ENCODE measurements at regions not wholly inside any gene's neighbourhood (a gene's known extent, or its start where the extent isn't known, plus 50 kb on each side); places are given as distances from the start of the nearest gene placed in this dataset.

DNA sequence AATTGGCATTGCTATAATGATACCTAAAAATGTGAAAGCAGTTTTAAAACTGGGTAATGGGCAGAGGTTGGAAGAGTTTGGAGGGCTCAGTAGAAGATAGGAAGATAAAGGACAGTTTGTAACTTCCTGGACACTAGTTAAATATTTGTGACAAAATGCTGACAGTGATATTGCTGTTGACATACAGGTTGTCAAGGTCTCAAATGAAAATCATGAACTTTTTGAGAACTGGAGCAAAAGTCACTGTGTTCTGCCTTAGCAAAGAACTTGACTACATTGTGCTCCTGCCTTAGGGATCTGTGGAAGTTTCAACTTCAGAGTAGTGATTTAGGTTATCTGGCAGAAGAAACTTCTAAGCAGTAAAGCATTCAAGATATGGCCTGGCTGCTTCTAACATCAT is 113.7 kb upstream of the CD96 start:
- no peaks in the 10 kb centered on the region for H3K79me2 ChIP-seq (ENCODE audit: insufficient read depth, low read length)
- H3K27me3 ChIP-seq (ENCODE audit: insufficient read depth, low read length) = no peaks in the 10 kb centered on the region
- no peak overlapping the region for H3K9ac ChIP-seq (ENCODE audit: low read length)
- H4K20me1 ChIP-seq (ENCODE audit: insufficient read depth, low read length) = no peaks in the 10 kb centered on the region
- H3K9me2 ChIP-seq (ENCODE audit: low read depth, low read length) = no peaks in the 10 kb centered on the region
- H3F3A ChIP-seq (ENCODE audit: insufficient read depth, low read length) = no peaks in the 10 kb centered on the region
- no peak overlapping the region for H3K4me3 ChIP-seq (ENCODE audit: low read depth, low read length, poor library complexity, severe bottlenecking)
- H3K4me1 ChIP-seq (ENCODE audit: insufficient read depth, low read length, severe bottlenecking) = no peaks in the 10 kb centered on the region
- no peak overlapping the region for H2AFZ ChIP-seq (ENCODE audit: low read length)
- H3K4me2 ChIP-seq (ENCODE audit: low read length) = no peak overlapping the region
- no peak for TF ChIP-seq EZH2 (IDR thresholded peaks at IDR 0.05; ENCODE audit: borderline replicate concordance, low read length)
- TF ChIP-seq, protein P1, sequence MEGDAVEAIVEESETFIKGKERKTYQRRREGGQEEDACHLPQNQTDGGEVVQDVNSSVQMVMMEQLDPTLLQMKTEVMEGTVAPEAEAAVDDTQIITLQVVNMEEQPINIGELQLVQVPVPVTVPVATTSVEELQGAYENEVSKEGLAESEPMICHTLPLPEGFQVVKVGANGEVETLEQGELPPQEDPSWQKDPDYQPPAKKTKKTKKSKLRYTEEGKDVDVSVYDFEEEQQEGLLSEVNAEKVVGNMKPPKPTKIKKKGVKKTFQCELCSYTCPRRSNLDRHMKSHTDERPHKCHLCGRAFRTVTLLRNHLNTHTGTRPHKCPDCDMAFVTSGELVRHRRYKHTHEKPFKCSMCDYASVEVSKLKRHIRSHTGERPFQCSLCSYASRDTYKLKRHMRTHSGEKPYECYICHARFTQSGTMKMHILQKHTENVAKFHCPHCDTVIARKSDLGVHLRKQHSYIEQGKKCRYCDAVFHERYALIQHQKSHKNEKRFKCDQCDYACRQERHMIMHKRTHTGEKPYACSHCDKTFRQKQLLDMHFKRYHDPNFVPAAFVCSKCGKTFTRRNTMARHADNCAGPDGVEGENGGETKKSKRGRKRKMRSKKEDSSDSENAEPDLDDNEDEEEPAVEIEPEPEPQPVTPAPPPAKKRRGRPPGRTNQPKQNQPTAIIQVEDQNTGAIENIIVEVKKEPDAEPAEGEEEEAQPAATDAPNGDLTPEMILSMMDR (IDR thresholded peaks at IDR 0.05; ENCODE audit: low read length) = no peak
- peaks cover 2% of the 10 kb centered on the region; the same call in 1 of the 2 replicates for H3K9me3 ChIP-seq (ENCODE audit: low read length)
- no peak overlapping the region for H3K27ac ChIP-seq (ENCODE audit: low read depth, low read length, poor library complexity, severe bottlenecking)
- no peaks in the 10 kb centered on the region for H3K36me3 ChIP-seq (ENCODE audit: insufficient read depth, low read length)

DNA sequence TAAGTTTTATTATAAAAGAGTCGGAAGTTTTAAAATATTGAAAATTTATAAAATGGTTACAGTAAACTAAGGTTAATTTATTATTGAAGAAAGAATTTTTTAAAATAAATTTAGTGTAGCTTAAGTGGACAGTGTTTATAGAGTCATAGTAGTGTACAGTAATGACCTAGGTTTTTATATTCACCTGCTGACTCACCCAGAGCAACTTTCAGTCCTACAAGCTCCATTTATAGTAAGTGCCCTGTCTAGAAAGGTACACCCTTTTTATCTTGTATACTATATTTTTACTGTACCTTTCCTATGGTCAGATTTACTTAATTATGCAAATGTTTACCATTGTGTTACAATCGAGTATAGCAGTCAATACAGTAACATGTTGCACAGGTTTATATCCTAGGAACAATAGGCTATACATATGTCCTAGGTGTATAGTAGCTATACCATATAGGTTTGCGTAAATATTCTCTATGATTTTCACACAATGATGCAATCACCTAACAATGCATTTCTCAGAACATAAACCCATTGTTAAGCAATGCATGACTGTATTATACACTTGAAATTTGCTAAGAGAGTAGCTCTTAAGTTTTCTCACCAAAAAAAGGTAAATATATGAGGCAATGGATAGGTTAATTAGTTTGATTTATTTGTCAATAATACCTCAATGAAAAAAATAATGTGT is 106.9 kb upstream of the CD96 start:
- Histone ChIP-seq H3K36me3 (ENCODE audit: insufficient read depth, low read length) (no peaks in the 10 kb centered on the region), H2AFZ (ENCODE audit: low read length) (no peak overlapping the region), H3K9ac (ENCODE audit: low read length) (no peak overlapping the region), H3K9me3 (ENCODE audit: low read length) (peaks cover 2% of the 10 kb centered on the region; the same call in 1 of the 2 replicates), H4K20me1 (ENCODE audit: insufficient read depth, low read length) (no peaks in the 10 kb centered on the region), H3F3A (ENCODE audit: insufficient read depth, low read length) (no peaks in the 10 kb centered on the region), H3K9me2 (ENCODE audit: low read depth, low read length) (no peaks in the 10 kb centered on the region), H3K4me3 (ENCODE audit: low read depth, low read length, poor library complexity, severe bottlenecking) (no peak overlapping the region), H3K79me2 (ENCODE audit: insufficient read depth, low read length) (no peaks in the 10 kb centered on the region), H3K27ac (ENCODE audit: low read depth, low read length, poor library complexity, severe bottlenecking) (no peak overlapping the region), H3K4me1 (ENCODE audit: insufficient read depth, low read length, severe bottlenecking) (no peaks in the 10 kb centered on the region), H3K27me3 (ENCODE audit: insufficient read depth, low read length) (no peaks in the 10 kb centered on the region), H3K4me2 (ENCODE audit: low read length) (no peak overlapping the region)
- TF ChIP-seq, protein P1 (IDR thresholded peaks at IDR 0.05; ENCODE audit: low read length) = no peak
- no peak for TF ChIP-seq EZH2 (IDR thresholded peaks at IDR 0.05; ENCODE audit: borderline replicate concordance, low read length)

DNA sequence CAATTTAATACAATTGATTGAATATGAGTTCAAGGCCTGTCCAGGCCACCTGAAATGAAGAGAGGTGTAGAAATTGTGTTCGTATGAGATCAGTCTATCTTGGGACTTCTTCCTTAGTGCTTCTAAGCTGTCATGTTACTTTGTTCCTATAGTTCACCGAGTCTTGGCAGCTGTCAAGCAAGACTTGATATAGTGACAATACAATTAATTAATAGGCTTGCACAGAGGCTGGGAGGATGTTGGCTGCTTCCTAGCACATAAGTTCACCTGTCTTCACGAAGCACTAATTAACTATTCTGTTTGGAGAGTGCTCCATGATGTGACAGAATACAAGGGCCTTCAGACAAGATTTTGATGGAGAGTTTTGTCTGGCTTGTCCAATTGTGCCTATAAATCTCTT is 103.7 kb upstream of the CD96 start:
- H4K20me1 ChIP-seq (ENCODE audit: insufficient read depth, low read length) = no peaks in the 10 kb centered on the region
- no peak overlapping the region for H3K4me2 ChIP-seq (ENCODE audit: low read length)
- no peak overlapping the region for H2AFZ ChIP-seq (ENCODE audit: low read length)
- no peaks in the 10 kb centered on the region for H3K4me1 ChIP-seq (ENCODE audit: insufficient read depth, low read length, severe bottlenecking)
- no peak overlapping the region for H3K27ac ChIP-seq (ENCODE audit: low read depth, low read length, poor library complexity, severe bottlenecking)
- no peaks in the 10 kb centered on the region for H3K9me2 ChIP-seq (ENCODE audit: low read depth, low read length)
- H3K4me3 ChIP-seq (ENCODE audit: low read depth, low read length, poor library complexity, severe bottlenecking) = no peak overlapping the region
- H3K27me3 ChIP-seq (ENCODE audit: insufficient read depth, low read length) = no peaks in the 10 kb centered on the region
- no peaks in the 10 kb centered on the region for H3K36me3 ChIP-seq (ENCODE audit: insufficient read depth, low read length)
- TF ChIP-seq, protein P1 (IDR thresholded peaks at IDR 0.05; ENCODE audit: low read length) = no peak
- no peak for TF ChIP-seq EZH2 (IDR thresholded peaks at IDR 0.05; ENCODE audit: borderline replicate concordance, low read length)
- no peaks in the 10 kb centered on the region for H3K79me2 ChIP-seq (ENCODE audit: insufficient read depth, low read length)
- H3K9me3 ChIP-seq (ENCODE audit: low read length) = no peaks in the 10 kb centered on the region; the same call in 1 of the 2 replicates
- H3F3A ChIP-seq (ENCODE audit: insufficient read depth, low read length) = no peaks in the 10 kb centered on the region
- H3K9ac ChIP-seq (ENCODE audit: low read length) = no peak overlapping the region
